Panc1 (cell line): ENCODE measurements at regions not wholly inside any gene's neighbourhood (a gene's known extent, or its start where the extent isn't known, plus 50 kb on each side); places are given as distances from the start of the nearest gene placed in this dataset.

ENCODE experiments used
- ATAC-seq: fragments of 200-7000 bp; cut with Tn5 transposase; 2 replicates; pipeline ENCODE4 v1.9.1; 2020; ENCODE audit warnings: mild to moderate bottlenecking, moderate library complexity
- BruUV-seq: library from RNA; stranded (reverse); fragments of 400-500 nt; replicated peaks from 2 replicates; lab custom pipeline; 2021; lab: Mats Ljungman, UMichigan
- CTCF ChIA-PET: fragments of 300-600 bp; sonication (Branson Sonifier 250); formaldehyde crosslinking; loops from one replicate; lab custom pipeline; 2022; ENCODE audit warnings: antibody characterized with exemption; lab: Charles Lee
- POLR2A ChIA-PET: fragments of 300-600 bp; sonication (Branson Sonifier 250); formaldehyde crosslinking; loops from one replicate; lab custom pipeline; 2022; ENCODE audit warnings: antibody characterized with exemption; lab: Charles Lee
- DNase-seq: peaks from one replicate; pipeline ENCODE4 v3.0.0-alpha.2; 2010; ENCODE audit warnings: low read depth, low spot score
- H3K27ac ChIP-seq: 2 replicates; pipeline ENCODE4 v1.5.1; 2011; ENCODE audit warnings: mild to moderate bottlenecking, low read length, inconsistent platforms
- H3K27me3 ChIP-seq: fragments of 200-500 bp; sonication (Bioruptor generic); 2 replicates; pipeline ENCODE4 v1.6.0; 2014; ENCODE audit warnings: low read length, inconsistent platforms; ENCODE audit not compliant: control insufficient read depth, insufficient read depth
- H3K36me3 ChIP-seq: fragments of 200-500 bp; sonication (Bioruptor generic); 2 replicates; pipeline ENCODE4 v1.5.1; 2014; ENCODE audit warnings: inconsistent platforms, mild to moderate bottlenecking, low read length, moderate library complexity; ENCODE audit not compliant: control insufficient read depth, insufficient read depth
- H3K4me1 ChIP-seq: 2 replicates; pipeline ENCODE4 v1.5.1; 2011; ENCODE audit warnings: inconsistent platforms, mild to moderate bottlenecking, low read length, moderate library complexity; ENCODE audit not compliant: control insufficient read depth, insufficient read depth
- H3K4me3 ChIP-seq, 2 experiments: 2 replicates each; pipeline ENCODE4 v1.5.1; 2011 to 2012; ENCODE audit warnings: low read depth in 2 of 2, low read length in 2 of 2, mild to moderate bottlenecking in 2 of 2, inconsistent platforms in 1 of 2, moderate library complexity in 1 of 2
- H3K9me3 ChIP-seq: fragments of 200-500 bp; sonication (Bioruptor generic); 2 replicates; pipeline ENCODE4 v1.5.1; 2014; ENCODE audit warnings: low read depth, mild to moderate bottlenecking, inconsistent platforms, low read length, moderate library complexity; ENCODE audit not compliant: control insufficient read depth, insufficient read depth
- POLR2AphosphoS5 ChIP-seq: IDR thresholded peaks from 2 replicates; pipeline ENCODE4 v1.6.1; 2012; ENCODE audit warnings: mild to moderate bottlenecking, low read depth, low read length, moderate library complexity
- REST ChIP-seq, 2 experiments: IDR thresholded peaks; 2 replicates each; pipeline ENCODE4 v1.6.1; 2011 to 2012; ENCODE audit warnings: low read depth in 2 of 2, control low read depth in 1 of 2, low read length in 1 of 2, mild to moderate bottlenecking in 1 of 2, moderate library complexity in 1 of 2; ENCODE audit not compliant: insufficient read depth in 1 of 2
- SIN3A ChIP-seq: IDR thresholded peaks from 2 replicates; pipeline ENCODE4 v1.6.1; 2012; ENCODE audit warnings: low read depth, mild to moderate bottlenecking, low read length, moderate library complexity, borderline replicate concordance; ENCODE audit not compliant: insufficient read depth
- TCF7L2 ChIP-seq: IDR thresholded peaks from 2 replicates; pipeline ENCODE4 v1.6.1; 2011; ENCODE audit warnings: mild to moderate bottlenecking, low read depth, low read length, inconsistent platforms
- in situ Hi-C: cut with HindIII; loops from 2 replicates; pipeline ENCODE4 v1.10.0; 2016; ENCODE audit warnings: low sequenced_read_pairs, low pct_unique_long_range_greater_than_20kb
- intact Hi-C: fragments of 100-400 bp; cut with micrococcal nuclease; formaldehyde crosslinking; loops from one replicate; pipeline ENCODE4 v1.10.0; 2022; ENCODE audit not compliant: unreplicated experiment
- TF ChIP-seq, protein P1 (sequence below): fragments of 450-650 bp; IDR thresholded peaks from 2 replicates; pipeline ENCODE4 v1.5.1; 2017; ENCODE audit warnings: mild to moderate bottlenecking

GRCh38 chr3:70716832-70717231 lies 404.4 kb upstream of the MDFIC2 start:
- CTCF ChIA-PET: no interaction called here
- ATAC-seq (no peak), DNase-seq (no peak)
- Histone ChIP-seq H3K27me3 (no peaks in the 10 kb centered on the region), H3K27ac (no peak overlapping the region), H3K4me3 (no peak overlapping the region), H3K4me1 (no peaks in the 10 kb centered on the region), H3K36me3 (no peaks in the 10 kb centered on the region), H3K9me3 (no peaks in the 10 kb centered on the region)
- in situ Hi-C loops (no loop called here), intact Hi-C loops (no loop called here)
- POLR2A ChIA-PET: no interaction called here
- TF ChIP-seq, protein P1, sequence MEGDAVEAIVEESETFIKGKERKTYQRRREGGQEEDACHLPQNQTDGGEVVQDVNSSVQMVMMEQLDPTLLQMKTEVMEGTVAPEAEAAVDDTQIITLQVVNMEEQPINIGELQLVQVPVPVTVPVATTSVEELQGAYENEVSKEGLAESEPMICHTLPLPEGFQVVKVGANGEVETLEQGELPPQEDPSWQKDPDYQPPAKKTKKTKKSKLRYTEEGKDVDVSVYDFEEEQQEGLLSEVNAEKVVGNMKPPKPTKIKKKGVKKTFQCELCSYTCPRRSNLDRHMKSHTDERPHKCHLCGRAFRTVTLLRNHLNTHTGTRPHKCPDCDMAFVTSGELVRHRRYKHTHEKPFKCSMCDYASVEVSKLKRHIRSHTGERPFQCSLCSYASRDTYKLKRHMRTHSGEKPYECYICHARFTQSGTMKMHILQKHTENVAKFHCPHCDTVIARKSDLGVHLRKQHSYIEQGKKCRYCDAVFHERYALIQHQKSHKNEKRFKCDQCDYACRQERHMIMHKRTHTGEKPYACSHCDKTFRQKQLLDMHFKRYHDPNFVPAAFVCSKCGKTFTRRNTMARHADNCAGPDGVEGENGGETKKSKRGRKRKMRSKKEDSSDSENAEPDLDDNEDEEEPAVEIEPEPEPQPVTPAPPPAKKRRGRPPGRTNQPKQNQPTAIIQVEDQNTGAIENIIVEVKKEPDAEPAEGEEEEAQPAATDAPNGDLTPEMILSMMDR: no peak
- TF ChIP-seq TCF7L2 (no peak), POLR2AphosphoS5 (no peak), SIN3A (no peak)
- no TSS peak for BruUV-seq

DNA sequence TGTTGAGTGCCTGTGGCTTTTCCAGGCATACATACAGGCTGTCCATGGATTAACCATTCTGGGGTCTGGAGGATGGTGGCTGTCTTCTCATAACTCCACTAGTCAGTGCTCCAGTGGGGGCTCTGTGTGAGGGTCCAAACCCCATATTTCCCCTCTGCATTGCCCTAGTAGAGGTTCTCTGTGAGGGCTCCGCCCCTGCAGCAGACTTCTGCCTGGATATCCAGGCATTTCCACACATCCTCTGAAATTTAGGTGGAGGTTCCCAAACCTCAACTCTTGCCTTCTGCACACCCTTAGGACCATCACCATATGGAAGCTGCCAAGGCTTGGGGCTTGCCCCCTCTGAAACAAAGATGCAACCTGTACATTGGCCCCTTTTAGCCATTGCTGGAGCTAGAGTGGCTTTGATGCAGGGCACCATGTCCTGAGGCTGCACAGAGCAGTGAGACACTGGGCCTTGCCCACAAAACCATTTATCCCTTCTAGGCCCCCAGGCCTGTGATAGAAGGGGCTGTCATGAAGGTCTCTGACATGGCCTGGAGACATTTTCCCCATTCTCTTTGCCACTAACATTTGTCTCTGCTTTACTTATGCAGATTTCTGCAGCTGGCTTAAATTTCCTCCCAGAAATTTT lies 400.1 kb upstream of the MDFIC2 start:
- Histone ChIP-seq H3K27me3 (no peaks in the 10 kb centered on the region), H3K36me3 (no peaks in the 10 kb centered on the region), H3K9me3 (no peaks in the 10 kb centered on the region), H3K4me1 (no peaks in the 10 kb centered on the region), H3K4me3 (no peak overlapping the region), H3K27ac (no peak overlapping the region)
- intact Hi-C loops: no loop called here
- TF ChIP-seq POLR2AphosphoS5: no peak
- no peak for TF ChIP-seq SIN3A
- no peak for TF ChIP-seq REST (IDR thresholded peaks at IDR 0.05; ENCODE audit: insufficient read depth in 1 of 2, low read depth in 2 of 2, low read length in 1 of 2)
- TF ChIP-seq TCF7L2: no peak
- TF ChIP-seq, protein P1: no peak
- BruUV-seq: no TSS peak
- DNase-seq: no peak
- in situ Hi-C loops: no loop called here
- ChIA-PET POLR2A (no interaction called here), CTCF (no interaction called here)
- no peak for ATAC-seq
